Cardiac fibroblast (primary cell): ENCODE measurements at regions not wholly inside any gene's neighbourhood (a gene's known extent, or its start where the extent isn't known, plus 50 kb on each side); places are given as distances from the start of the nearest gene placed in this dataset.

ENCODE experiments used
- DNase-seq, 2 donors: peaks; one replicate each; pipeline versions ENCODE4 v3.0.0 to v3.0.0-alpha.2; 2010; ENCODE audit warnings: low read depth in 2 of 2
- H3K4me3 ChIP-seq, 2 donors: replicated peaks in 1 of 2; 1 replicate in 1 of 2; 2 replicates in 1 of 2; pipeline ENCODE4 v1.5.1; 2011; ENCODE audit warnings: low read depth in 2 of 2, low read length in 2 of 2, mild to moderate bottlenecking in 2 of 2, moderate library complexity in 1 of 2
- TF ChIP-seq, protein P1 (sequence below): IDR thresholded peaks from one replicate; pipeline ENCODE4 v1.5.1; 2011; ENCODE audit warnings: low read depth, mild to moderate bottlenecking, low read length, inconsistent platforms

GRCh38 chr14:71424941-71425340 is 507.3 kb upstream of the RGS6 start:
- H3K4me3 ChIP-seq = no peak overlapping the region
- DNase-seq = no peak
- TF ChIP-seq, protein P1, sequence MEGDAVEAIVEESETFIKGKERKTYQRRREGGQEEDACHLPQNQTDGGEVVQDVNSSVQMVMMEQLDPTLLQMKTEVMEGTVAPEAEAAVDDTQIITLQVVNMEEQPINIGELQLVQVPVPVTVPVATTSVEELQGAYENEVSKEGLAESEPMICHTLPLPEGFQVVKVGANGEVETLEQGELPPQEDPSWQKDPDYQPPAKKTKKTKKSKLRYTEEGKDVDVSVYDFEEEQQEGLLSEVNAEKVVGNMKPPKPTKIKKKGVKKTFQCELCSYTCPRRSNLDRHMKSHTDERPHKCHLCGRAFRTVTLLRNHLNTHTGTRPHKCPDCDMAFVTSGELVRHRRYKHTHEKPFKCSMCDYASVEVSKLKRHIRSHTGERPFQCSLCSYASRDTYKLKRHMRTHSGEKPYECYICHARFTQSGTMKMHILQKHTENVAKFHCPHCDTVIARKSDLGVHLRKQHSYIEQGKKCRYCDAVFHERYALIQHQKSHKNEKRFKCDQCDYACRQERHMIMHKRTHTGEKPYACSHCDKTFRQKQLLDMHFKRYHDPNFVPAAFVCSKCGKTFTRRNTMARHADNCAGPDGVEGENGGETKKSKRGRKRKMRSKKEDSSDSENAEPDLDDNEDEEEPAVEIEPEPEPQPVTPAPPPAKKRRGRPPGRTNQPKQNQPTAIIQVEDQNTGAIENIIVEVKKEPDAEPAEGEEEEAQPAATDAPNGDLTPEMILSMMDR = no peak

- TF ChIP-seq, protein P1 = no peak
- no peak overlapping the region for H3K4me3 ChIP-seq
- DNase-seq = no peak
Observed at GRCh38 chr14:71426001-71426400, 506.2 kb upstream of the RGS6 start.

GRCh38 chr14:71429902-71430301 is 502.3 kb upstream of the RGS6 start:
- TF ChIP-seq, protein P1 = no peak
- DNase-seq = no peak
- H3K4me3 ChIP-seq = no peak overlapping the region

DNA sequence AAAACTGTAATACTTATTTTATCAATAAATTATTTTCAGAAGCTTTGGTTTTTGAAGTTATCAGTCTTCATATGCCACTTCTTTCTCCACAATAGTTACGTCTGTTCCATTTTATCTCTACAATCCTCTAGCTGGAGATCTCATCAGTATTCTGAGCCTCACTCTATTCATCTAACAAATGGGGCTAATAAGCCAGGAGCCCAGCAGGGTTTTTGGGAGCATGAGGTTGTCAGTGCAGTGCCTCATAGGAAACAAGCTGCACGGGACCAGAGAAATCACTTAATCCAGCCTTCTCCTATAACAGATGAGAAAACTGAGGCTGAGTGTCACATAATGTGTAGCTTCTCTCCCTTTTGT is 501.9 kb upstream of the RGS6 start:
- H3K4me3 ChIP-seq = no peak overlapping the region
- DNase-seq = no peak
- TF ChIP-seq, protein P1 = no peak

DNA sequence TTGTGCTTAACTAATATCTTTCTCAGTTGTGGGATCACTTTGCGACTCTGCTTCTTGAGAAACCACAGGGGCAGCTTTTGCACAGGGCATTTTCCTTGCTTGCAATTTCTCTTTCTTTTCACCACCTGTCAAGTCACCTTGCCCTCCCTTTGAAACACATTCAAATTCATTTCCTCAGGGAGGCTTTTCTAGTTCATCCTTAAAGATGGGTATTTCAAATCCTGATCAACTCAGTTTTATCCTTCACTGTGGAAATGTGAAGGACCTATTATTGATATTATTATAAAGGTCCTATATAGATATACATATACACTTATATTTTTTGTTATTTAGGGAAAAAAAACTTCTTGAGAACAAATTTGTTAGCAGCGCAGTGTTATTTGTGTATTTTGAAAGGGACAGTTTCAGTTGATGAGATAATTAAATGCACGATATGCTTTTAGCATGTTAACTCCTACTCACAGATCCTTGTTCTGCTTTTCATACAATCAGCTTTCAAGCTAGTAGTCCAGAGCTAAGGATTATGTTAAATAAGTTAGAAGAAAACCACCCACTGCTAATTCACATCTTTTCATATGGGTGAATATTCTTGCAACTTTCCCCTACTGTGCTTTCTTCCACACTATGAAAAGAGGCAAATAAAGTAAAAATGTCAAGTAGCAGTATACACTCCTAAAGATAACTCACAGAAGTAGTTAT is 501.4 kb upstream of the RGS6 start:
- DNase-seq = no peak
- TF ChIP-seq, protein P1 = no peak

DNA sequence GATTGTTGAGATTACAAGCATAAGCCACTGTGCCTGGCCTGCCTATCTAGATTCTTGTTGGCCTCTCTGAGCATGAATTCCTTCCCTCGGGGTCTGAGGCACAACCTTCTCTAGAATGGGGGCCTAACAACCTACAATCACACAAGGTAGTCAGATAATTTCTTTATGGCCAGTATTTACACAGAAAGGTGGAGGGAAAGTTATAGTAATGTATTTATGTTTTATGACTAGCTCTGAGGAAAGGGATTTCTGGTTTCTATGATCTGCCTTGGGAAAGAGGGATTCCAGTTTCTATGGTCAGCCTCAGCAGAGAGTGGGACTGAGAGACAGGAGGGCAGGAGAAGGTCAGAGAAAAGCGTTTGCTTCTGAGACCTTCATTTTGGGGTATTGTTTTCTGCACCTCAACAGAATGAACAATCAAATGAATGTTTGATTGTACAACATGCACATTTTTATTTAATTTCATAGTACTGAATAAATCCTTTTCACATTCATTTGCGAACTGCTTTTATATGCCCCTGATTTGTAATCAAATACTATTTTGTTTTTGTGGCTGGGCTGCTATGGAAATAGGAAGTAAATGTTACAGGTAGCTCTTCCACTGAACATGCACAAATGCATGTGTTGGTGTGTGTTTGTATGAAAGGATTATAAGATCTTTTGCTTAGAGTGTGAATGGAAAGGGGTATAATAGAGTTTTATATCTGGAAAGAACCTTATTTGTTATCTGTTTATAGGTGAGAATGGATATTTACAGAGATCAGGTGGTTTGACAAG is 499.7 kb upstream of the RGS6 start:
- TF ChIP-seq, protein P1 = no peak
- DNase-seq = no peak
- H3K4me3 ChIP-seq = no peak overlapping the region

More for the DNA sequence above, 501.4 kb upstream of the RGS6 start:
- no peak overlapping the region for H3K4me3 ChIP-seq
